CD14-positive monocyte (primary cell): ENCODE measurements at regions not wholly inside any gene's neighbourhood (a gene's known extent, or its start where the extent isn't known, plus 50 kb on each side); places are given as distances from the start of the nearest gene placed in this dataset.

Experiments used
- DNase-seq, 3 donors: peaks; one replicate each; pipeline ENCODE4 v3.0.0-alpha.2; 2011 to 2022
- H2AFZ ChIP-seq: 2 replicates; pipeline ENCODE4 v1.6.0; 2012; ENCODE audit warnings: mild to moderate bottlenecking, low read depth, low read length, inconsistent platforms; ENCODE audit not compliant: insufficient read depth, poor library complexity, severe bottlenecking
- H3K27ac ChIP-seq, 2 donors: 1 replicate in 1 of 2; 2 replicates in 1 of 2; pipeline ENCODE4 v1.5.1; 2012 to 2013; ENCODE audit warnings: low read length in 2 of 2, control low read depth in 1 of 2, inconsistent platforms in 1 of 2, low read depth in 1 of 2, mild to moderate bottlenecking in 1 of 2
- H3K27me3 ChIP-seq, 2 donors: one replicate each; pipeline versions ENCODE4 v1.6.0 to v1.6.1; 2011 to 2013; ENCODE audit warnings: low read length in 2 of 2; ENCODE audit not compliant: control insufficient read depth in 2 of 2, insufficient read depth in 2 of 2
- H3K36me3 ChIP-seq, 2 donors: replicated peaks in 1 of 2; 1 replicate in 1 of 2; 2 replicates in 1 of 2; pipeline versions ENCODE4 v1.5.1 to v1.6.1; 2012 to 2013; ENCODE audit warnings: low read length in 2 of 2, control low read depth in 1 of 2, inconsistent platforms in 1 of 2, mild to moderate bottlenecking in 1 of 2; ENCODE audit not compliant: insufficient read depth in 2 of 2, control insufficient read depth in 1 of 2
- H3K4me1 ChIP-seq, 2 donors: 1 replicate in 1 of 2; 2 replicates in 1 of 2; pipeline versions ENCODE4 v1.5.1 to v1.6.1; 2012 to 2013; ENCODE audit warnings: low read length in 2 of 2, control low read depth in 1 of 2, inconsistent platforms in 1 of 2, mild to moderate bottlenecking in 1 of 2, moderate library complexity in 1 of 2; ENCODE audit not compliant: insufficient read depth in 2 of 2, control insufficient read depth in 1 of 2
- H3K4me2 ChIP-seq: replicated peaks from 2 replicates; pipeline ENCODE3; 2012; ENCODE audit warnings: low read length, moderate library complexity, mild to moderate bottlenecking; ENCODE audit not compliant: poor library complexity, severe bottlenecking; ENCODE audit errors: extremely low read depth
- H3K4me3 ChIP-seq, 3 experiments: fragments of 200-600 bp in 1 of 3; sonication (generic) in 1 of 3; replicated peaks in 1 of 3; 1 replicate in 2 of 3; 2 replicates in 1 of 3; pipeline ENCODE4 v1.5.1; 2011 to 2013; ENCODE audit warnings: low read length in 3 of 3, mild to moderate bottlenecking in 3 of 3, control low read depth in 2 of 3, low read depth in 2 of 3, inconsistent platforms in 1 of 3, moderate library complexity in 1 of 3
- H3K79me2 ChIP-seq: 2 replicates; pipeline ENCODE4 v1.6.0; 2012; ENCODE audit warnings: mild to moderate bottlenecking, control low read depth, inconsistent platforms, low read length, moderate library complexity; ENCODE audit not compliant: insufficient read depth
- H3K9ac ChIP-seq: 2 replicates; pipeline ENCODE4 v1.6.0; 2017; ENCODE audit warnings: low read length, mild to moderate bottlenecking; ENCODE audit not compliant: insufficient read depth, poor library complexity, severe bottlenecking
- H3K9me3 ChIP-seq, 2 donors: replicated peaks in 1 of 2; 1 replicate in 1 of 2; 2 replicates in 1 of 2; pipeline versions ENCODE4 v1.5.1 to v1.6.1; 2012 to 2013; ENCODE audit warnings: low read length in 2 of 2, control low read depth in 1 of 2; ENCODE audit not compliant: control insufficient read depth in 1 of 2, insufficient read depth in 1 of 2
- H4K20me1 ChIP-seq: 2 replicates; pipeline ENCODE4 v1.6.0; 2012; ENCODE audit warnings: mild to moderate bottlenecking, low read length, control low read depth, moderate library complexity; ENCODE audit not compliant: insufficient read depth
- H3K27ac Mint-ChIP-seq, 7 donors: one replicate each; pipeline ENCODE4 v1.8.0; 2020; ENCODE audit warnings: mild to moderate bottlenecking in 7 of 7, mixed read lengths in 7 of 7, moderate library complexity in 6 of 7, inconsistent platforms in 2 of 7
- H3K27me3 Mint-ChIP-seq, 3 donors: one replicate each; pipeline ENCODE4 v1.8.0; 2021 to 2022; ENCODE audit warnings: low read depth in 3 of 3, mild to moderate bottlenecking in 3 of 3, mixed read lengths in 3 of 3, moderate library complexity in 3 of 3, inconsistent platforms in 1 of 3
- H3K36me3 Mint-ChIP-seq, 2 donors: one replicate each; pipeline ENCODE4 v1.8.0; 2020; ENCODE audit warnings: mixed read lengths in 2 of 2, inconsistent platforms in 1 of 2, mild to moderate bottlenecking in 1 of 2
- H3K4me1 Mint-ChIP-seq: one replicate; pipeline ENCODE4 v1.8.0; 2020; ENCODE audit warnings: mild to moderate bottlenecking, mixed read lengths
- H3K4me3 Mint-ChIP-seq, 2 donors: one replicate each; pipeline ENCODE4 v1.8.0; 2020; ENCODE audit warnings: mild to moderate bottlenecking in 2 of 2, mixed read lengths in 2 of 2, moderate library complexity in 1 of 2
- H3K9me3 Mint-ChIP-seq, 7 donors: one replicate each; pipeline ENCODE4 v1.8.0; 2020 to 2022; ENCODE audit warnings: mixed read lengths in 7 of 7, mild to moderate bottlenecking in 6 of 7, moderate library complexity in 6 of 7, inconsistent platforms in 2 of 7
- WGBS: methylation state at CpG from one replicate; pipeline ENCODE4 v1.1.5; 2013; ENCODE audit warnings: missing lambda C conversion rate; ENCODE audit not compliant: insufficient coverage; 5-methylcytosine and 5-hydroxymethylcytosine counted together
- intact Hi-C, 2 donors: fragments of 100-400 bp; cut with micrococcal nuclease; formaldehyde crosslinking; loops; one replicate each; pipeline versions ENCODE4 v1.15.0 to v1.15.1; 2023
- TF ChIP-seq, protein P1 (sequence below): fragments of 200-600 bp; IDR thresholded peaks from one replicate; pipeline ENCODE4 v1.8.0; 2022; ENCODE audit warnings: antibody characterized with exemption, mild to moderate bottlenecking

DNA sequence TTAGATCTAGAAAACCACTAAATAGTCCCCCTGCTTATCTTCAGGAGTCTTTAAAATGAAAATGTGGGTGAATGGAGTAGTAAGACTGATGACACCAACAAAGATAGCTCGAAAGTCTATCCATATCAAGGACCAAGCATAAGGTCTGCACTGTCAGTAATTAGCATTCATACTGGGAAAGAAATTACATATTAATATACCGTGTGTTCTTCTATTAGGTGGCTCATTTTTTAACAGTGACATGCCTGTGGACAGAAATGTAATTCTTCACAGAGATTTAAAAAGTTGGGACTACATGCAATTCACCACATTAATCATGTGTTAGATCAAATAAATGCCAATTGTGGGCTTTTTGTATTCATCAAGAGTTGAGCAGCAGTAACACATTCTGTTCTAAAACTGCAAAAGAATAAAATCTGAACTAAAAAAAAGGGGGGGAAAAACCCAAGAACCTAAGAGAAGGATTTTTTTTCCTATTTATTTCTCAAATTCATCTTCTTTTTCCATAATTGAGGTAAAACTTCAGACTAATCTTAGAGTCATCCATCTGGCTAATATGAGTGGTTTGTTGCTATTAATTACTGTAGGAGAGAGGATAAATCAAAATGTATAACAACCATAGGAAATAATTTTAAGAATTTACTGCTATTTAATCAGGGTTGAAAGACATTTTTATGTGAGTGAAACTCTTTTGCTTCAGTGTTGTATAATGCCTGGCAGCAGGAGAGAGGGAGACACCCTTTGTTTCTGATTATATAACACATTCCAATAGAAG lies 386.7 kb upstream of the IGFBP7 start:
- Histone ChIP-seq H2AFZ (no peak overlapping the region), H3K36me3 (no peaks in the 10 kb centered on the region), H3K9ac (no peak overlapping the region), H3K4me3 (no peak overlapping the region), H3K27ac (no peak overlapping the region), H3K27me3 (no peaks in the 10 kb centered on the region), H3K4me1 (no peaks in the 10 kb centered on the region), H3K79me2 (no peaks in the 10 kb centered on the region), H3K9me3 (no peaks in the 10 kb centered on the region), H4K20me1 (no peaks in the 10 kb centered on the region), H3K4me2 (no peak overlapping the region)
- Mint-ChIP-seq H3K9me3 (peaks cover 0 to 5% (median 0%) of the 10 kb centered on the region in 7 donors), H3K27ac (no peak overlapping the region), H3K4me3 (no peak overlapping the region), H3K27me3 (peaks cover 0 to 2% (median 1%) of the 10 kb centered on the region in 3 donors), H3K4me1 (no peaks in the 10 kb centered on the region), H3K36me3 (no peaks in the 10 kb centered on the region)
- no CpG with 5 or more reads among the region's 2 CpGs for WGBS
- DNase-seq, result no peak
- TF ChIP-seq, protein P1, sequence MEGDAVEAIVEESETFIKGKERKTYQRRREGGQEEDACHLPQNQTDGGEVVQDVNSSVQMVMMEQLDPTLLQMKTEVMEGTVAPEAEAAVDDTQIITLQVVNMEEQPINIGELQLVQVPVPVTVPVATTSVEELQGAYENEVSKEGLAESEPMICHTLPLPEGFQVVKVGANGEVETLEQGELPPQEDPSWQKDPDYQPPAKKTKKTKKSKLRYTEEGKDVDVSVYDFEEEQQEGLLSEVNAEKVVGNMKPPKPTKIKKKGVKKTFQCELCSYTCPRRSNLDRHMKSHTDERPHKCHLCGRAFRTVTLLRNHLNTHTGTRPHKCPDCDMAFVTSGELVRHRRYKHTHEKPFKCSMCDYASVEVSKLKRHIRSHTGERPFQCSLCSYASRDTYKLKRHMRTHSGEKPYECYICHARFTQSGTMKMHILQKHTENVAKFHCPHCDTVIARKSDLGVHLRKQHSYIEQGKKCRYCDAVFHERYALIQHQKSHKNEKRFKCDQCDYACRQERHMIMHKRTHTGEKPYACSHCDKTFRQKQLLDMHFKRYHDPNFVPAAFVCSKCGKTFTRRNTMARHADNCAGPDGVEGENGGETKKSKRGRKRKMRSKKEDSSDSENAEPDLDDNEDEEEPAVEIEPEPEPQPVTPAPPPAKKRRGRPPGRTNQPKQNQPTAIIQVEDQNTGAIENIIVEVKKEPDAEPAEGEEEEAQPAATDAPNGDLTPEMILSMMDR, result no peak
- intact Hi-C loops, result no loop called here

DNA sequence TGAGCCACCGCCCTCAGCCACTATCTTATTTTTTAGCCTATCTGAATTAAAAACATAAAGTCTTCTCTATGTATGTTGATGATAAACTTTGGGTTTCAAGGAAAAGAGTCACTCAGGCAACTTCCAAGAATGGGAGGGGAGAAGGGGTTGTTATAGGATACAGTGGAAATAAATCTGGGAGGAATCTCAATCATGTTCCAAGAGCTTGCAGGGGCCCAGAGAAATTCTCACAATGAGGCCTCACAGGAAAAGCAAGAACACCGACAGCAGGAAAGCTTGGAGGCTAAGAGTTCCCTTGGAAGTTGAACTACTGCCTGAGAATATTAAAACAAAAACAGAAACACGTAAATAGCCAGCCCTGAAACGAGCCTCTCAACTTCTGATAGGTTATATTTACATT lies 384.6 kb upstream of the IGFBP7 start:
- H3K36me3 Mint-ChIP-seq, result no peaks in the 10 kb centered on the region
- H3K36me3 ChIP-seq, result no peaks in the 10 kb centered on the region
- no peak overlapping the region for H3K9ac ChIP-seq
- H3K9me3 Mint-ChIP-seq, result peaks cover 0 to 5% (median 0%) of the 10 kb centered on the region in 7 donors
- no peaks in the 10 kb centered on the region for H3K9me3 ChIP-seq
- H3K79me2 ChIP-seq, result no peaks in the 10 kb centered on the region
- no peak overlapping the region for H3K27ac Mint-ChIP-seq
- no CpG with 5 or more reads among the region's 4 CpGs for WGBS
- TF ChIP-seq, protein P1, result no peak
- H3K4me1 Mint-ChIP-seq, result no peaks in the 10 kb centered on the region
- no peak overlapping the region for H3K4me3 ChIP-seq
- H2AFZ ChIP-seq, result no peak overlapping the region
- no peaks in the 10 kb centered on the region for H4K20me1 ChIP-seq
- H3K27me3 Mint-ChIP-seq, result peaks cover 0 to 2% (median 1%) of the 10 kb centered on the region in 3 donors
- no peaks in the 10 kb centered on the region for H3K27me3 ChIP-seq
- intact Hi-C loops, result no loop called here
- no peaks in the 10 kb centered on the region for H3K4me1 ChIP-seq
- no peak overlapping the region for H3K27ac ChIP-seq
- H3K4me2 ChIP-seq, result no peak overlapping the region
- no peak overlapping the region for H3K4me3 Mint-ChIP-seq
- no peak for DNase-seq
